HG03139 (cell line): ENCODE measurements at regions not wholly inside any gene's neighbourhood (a gene's known extent, or its start where the extent isn't known, plus 50 kb on each side); places are given as distances from the start of the nearest gene placed in this dataset.
"Not testable (repeated sequence)": the region's sequence is repeated elsewhere in the genome, so short reads cannot be mapped to it uniquely, and the experiment has no call there.

Source experiments
- ATAC-seq: cut with Tn5 transposase; IDR thresholded peaks from one replicate; pipeline ENCODE4 v1.9.1; 2021; ENCODE audit not compliant: unreplicated experiment

DNA sequence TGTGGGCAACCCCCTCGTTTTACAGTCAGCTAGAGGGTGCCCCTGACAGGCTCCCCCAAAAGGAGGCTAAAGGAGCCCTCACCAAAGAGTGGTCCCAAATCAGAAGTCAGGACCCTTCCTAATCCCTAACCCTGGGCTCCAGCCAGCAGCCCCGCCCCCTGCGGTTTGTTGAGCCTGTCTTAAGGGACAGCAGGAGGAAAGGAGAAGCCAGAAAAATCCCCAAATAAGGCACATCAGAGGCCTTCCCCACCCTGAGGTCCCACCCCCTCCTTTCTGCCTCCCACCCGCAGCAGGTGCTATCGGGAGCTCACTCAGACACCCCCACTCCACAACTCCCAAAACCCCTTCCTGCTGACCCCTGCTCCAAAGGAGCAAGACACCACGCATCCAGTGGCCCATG is 127.2 kb downstream of the TNFRSF13B start:
- ATAC-seq, result not testable (repeated sequence)

DNA sequence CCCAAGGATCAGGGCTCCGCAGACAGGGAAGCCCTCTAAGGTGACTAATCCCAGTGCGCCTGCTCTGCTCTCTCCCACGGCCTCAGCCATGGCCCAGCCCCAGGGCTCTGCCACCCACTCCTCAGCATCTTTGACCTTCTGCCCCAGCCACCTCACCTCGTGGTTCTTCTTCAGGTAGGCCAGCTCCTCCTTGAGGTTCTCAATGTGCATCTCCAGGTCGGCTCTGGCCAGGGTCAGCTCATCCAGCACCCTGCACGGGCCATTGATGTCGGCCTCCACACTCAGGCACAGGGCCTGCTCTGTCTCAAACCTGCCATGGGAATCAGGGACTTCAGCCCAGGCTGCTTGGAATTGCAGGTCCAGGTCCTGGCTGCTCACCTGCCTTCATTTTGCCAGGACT is 128.4 kb downstream of the TNFRSF13B start:
- not testable (repeated sequence) for ATAC-seq

DNA sequence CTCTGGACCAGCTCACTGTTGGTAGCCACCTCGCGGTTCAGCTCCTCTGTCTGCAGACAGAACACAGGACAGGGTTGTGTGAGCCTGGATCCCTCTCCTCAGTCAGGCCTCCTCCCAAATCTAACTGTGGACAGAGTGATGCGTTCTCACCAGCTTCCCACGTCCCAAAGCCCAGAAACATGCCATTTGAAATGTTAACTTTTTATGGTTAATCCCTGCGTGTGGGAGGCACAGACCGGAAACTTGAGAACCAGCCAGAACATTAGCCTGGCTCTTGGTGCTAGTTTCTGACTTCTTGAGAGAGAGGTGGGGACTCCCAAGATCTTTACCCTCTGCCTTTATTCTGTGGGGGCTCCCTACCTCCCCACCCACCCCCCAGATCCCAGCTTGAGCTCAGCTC is 129.6 kb downstream of the TNFRSF13B start:
- not testable (repeated sequence) for ATAC-seq

DNA sequence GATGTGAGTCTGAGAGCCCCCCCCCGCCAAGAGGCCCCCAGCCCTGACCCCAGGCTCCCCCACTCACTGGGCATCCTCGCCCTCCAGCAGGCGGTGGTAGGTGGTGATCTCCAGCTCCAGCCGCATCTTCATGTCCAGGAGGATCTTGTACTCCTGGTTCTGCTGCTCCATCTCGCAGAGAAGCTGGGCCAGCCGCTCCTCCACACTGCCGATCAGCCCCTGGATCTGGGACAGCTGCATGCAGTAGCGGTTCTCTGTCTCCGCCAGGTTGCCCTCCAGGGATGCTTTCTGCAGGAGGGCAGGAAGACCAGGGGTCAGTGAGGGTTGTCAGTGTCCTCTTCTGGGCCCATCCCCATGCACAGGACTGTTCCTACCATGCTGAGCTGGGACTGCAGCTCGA is 130.0 kb downstream of the TNFRSF13B start:
- not testable (repeated sequence) for ATAC-seq

DNA sequence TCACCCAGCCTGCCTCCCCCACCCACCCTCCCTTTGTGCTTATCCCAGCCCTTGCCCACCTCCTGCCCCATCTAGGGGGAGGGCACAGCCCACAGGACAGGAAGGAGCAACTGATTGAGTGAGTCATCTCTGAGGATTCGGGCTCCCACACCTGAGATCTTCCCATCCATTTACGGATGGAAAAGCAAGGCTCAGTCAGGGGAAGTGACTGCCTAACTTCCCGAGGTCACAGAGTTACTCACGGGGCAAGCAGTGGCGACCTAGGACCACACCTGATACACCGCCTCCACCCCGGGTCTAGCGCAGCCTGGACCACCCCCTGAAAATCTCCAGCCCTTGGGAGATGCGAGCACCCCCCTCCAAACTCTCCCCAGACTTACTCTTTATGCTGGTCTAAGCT is 131.7 kb downstream of the TNFRSF13B start:
- not testable (repeated sequence) for ATAC-seq

DNA sequence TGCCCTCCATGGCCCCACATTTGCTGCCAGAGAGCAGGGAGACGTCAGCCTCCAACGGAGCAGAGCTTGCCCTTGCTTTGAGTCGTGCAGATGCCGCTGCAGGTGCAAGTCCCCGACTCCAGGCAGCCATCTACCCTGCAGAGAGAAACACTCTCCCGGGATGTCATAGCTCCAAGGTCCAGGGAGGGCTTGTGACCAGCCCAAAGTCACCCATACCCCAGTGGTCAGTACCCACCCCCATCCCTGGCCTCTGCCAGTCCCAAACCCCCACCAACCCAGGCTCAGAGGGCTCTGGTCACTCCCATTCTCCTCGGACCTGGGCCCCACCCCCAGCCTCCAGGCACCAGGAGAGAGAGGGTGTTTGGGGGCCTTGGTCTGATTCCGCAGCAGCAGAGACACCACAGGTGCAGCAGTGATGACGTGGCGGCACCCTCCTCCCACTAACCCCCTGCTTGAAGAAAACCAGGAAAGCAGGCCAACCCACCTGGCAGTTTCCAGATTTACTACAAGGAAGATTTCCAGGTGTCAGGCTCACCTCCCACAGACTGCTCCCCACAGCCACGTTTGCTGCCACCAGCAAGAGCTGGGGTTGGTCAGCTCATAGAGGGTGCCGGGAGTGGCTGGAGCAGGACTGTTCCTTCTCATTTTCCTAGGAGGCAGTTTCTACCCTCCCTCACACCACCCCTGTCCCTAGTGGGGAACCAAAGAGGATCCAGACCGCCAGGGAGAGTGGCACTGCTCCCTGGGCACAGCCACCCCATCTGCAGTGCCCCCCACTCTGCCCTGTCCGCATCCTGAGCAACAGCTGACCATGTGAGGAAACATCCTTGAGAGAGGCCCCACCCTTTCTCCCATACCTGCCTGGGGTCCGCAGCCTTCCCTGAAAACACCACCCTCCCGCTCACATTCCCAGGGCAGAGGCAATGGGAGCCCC is 132.4 kb downstream of the TNFRSF13B start:
- not testable (repeated sequence) for ATAC-seq

DNA sequence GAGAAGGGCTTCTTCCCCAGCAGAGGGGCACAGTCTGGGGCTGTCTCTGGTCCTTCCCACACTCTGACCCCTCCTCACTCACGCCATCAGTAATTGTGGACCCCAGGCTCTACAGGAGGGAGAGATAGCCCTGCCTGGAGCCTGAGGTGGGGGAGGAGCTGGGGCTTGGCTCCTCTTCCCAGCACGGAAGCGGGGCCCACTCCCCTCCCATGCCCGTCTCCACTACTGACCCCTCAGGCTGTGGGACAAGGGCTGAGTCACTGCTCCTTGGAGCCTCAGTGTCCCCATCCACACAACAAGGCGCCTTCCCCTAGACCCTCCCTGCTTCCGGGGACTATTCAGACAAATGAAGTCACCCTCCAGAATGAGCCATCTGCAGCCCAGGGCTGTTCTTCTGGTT is 133.1 kb downstream of the TNFRSF13B start:
- ATAC-seq, result not testable (repeated sequence)

DNA sequence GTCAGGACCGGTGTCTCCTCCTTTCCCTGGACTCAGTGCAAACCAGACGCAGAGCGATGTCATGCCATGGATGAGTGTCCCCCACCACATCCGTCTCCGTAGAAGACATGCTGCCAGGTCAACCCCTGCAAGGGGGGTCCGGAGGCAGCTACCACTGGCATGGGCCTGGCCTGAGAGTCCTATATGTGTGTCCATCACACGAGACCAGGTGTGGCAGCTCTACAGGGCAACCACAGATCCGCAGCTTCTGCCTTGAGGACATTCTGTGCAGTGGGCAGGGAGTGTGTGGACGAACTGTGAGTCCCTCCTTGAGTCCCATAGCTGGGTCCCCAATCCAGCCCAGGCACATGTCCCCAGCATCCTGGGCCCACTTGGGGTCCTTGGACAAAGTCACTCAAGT is 133.6 kb downstream of the TNFRSF13B start:
- ATAC-seq, result not testable (repeated sequence)

DNA sequence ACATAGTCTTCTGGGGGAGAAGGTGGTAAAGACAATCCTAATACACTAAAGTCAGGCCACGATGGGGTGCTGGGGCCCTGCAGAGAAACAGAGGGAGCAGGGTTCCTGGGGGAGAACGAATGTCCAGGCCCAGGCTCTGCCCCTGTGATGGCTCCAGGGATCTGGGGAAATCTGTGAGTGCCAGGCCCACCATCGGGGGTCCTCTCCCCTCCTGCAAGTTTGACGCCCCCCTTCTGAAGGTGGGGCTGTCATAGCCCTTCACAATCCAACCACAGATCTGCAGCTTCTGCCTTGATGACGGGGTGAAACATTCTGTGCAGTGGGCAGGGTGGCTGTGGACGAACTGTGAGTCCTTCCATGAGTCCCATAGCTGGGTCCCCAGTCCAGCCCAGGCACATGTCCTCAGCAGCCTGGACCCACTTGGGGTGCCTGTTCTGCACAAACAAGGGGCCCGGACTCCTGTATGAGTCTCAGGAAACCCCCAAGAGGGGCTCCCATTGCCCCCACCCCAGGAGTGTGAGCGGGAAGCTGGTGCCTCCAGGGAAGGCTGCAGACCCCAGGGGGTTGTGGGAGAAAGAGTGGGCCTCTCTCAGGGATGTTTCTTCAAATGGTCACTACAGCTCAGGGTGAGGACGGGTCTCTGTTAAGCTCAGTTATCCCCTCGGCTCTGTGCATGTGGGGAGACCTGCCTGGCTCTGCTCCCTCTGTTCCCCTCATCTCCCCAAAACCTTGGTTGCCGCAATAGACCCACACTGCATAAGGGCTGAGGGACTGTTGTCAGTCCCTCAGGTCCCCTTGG is 134.3 kb downstream of the TNFRSF13B start:
- not testable (repeated sequence) for ATAC-seq

DNA sequence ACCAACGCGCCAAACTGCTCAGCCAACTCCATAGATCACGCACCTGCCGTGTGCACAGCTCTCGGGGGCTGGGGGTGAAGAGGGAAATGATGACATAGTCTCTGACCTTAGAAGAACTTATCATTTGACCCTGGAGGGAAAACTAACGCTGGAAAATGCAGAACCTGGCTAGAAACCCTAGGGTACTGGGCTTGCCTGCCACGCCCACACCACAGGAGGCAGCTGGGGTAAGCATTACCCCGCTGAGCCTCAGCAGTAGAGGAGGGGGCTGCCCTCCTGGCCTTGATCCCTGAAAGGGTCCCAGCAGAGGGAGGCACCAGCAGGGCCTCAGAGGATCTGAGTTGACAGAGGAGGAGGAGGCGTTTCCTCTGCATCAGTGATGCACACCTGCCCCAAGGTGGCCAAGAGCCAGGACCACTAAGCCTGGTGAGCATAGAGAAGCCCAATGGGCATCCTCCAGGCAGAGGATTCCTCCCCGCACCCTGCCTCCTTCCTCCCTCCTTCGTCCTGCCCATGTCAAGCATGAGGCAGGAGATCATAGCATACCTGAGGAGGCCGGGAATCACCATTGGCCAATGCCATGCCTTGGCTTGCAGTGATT is 135.5 kb downstream of the TNFRSF13B start:
- ATAC-seq, result not testable (repeated sequence)

DNA sequence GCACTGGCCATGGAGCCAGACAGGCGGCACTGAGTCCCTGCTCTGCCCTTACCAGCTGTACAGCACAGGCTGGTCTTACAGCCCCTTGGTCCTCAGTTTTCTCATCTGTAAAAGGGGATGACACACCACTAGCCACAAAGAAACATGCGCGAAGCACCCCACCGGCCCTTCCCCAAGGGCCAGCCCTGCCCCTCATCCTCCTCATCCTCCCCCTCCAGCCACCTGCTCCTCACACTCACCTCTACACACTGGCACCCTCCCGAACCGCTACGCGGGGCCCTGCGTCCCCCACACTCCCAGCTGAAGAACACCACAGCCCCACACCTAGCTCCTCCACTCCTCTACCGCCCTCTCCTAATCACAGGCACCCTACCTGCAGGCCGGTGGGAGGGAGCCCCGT is 138.4 kb downstream of the TNFRSF13B start:
- not testable (repeated sequence) for ATAC-seq

DNA sequence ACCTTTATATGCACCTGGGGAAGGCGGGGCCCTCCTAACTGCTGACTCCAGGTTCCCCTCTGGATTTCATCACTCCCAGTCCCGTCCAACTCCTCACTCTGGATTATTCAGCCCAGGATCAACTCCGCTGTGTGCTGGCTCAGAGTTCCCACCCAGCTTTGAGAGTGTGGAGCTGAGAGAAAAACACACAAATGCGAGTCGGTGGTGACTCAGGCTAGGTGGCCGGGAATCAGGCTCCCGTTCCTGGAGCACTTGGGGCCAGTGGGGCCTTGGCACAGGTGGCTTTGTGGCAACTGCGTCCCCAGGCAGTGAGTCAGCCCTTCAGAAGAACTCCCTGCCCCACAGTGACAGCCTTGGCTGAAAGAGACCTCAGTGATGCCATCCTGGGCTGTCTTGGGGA is 139.1 kb downstream of the TNFRSF13B start:
- ATAC-seq, result not testable (repeated sequence)

DNA sequence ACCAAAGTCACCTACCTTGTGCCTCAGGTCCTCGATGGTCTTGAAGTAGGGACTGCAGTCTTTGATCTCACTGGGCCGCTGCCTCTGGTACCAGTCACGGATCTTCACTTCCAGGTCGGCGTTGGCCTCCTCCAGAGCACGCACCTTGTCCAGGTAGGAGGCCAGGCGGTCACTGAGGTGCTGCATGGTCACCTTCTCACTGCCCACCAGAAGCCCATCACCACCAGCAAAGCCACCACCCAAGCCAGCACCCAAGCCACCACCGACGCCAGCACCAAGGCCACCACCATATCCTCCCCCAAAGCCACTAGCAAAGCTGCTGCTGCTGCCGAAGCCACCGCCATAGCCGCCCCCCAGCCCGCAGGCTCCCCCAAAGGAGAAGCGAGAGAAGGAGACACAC is 139.7 kb downstream of the TNFRSF13B start:
- not testable (repeated sequence) for ATAC-seq

DNA sequence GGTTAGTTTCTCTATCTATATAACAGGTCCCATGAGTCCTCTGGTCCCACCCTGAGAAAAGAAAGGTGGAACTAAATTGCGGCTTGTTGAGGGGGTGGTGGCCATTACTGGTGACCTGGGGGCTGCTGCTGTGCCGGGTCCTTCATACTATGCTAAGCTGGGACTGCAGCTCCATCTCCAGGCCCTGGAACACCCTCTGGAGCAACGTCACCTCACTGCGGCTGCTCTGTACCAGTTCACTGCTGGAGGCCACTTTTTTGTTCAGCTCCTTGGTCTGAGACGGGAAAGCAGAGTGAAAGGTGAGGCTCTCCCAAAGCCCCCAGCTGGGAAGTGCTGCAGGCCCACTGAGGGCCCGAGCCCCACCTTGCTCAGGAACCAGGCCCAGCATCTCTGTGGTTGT is 140.7 kb downstream of the CCDC144A start:
- ATAC-seq, result not testable (repeated sequence)

DNA sequence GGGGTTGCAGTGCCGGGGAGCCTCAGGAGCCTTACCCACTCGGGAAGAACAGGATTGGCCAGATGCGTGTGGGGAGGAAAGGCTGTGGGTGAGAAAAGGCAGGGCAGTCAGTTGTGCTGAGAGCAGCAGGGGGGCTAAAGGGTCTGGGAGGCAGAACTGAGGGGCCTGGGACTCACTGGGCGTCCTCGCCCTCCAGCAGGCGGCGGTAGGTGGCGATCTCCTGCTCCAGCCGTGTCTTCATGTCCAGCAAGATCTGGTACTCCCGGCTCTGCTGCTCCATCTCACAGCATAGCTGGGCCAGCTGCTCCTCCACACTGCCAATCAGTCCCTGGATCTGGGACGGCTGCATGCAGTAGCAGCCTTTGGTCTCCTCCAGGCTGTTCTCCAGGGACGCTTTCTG is 140.2 kb downstream of the CCDC144A start:
- ATAC-seq, result not testable (repeated sequence)
